ENCODE measurements at regions not wholly inside any gene's neighbourhood (a gene's known extent, or its start where the extent isn't known, plus 50 kb on each side); places are given as distances from the start of the nearest gene placed in this dataset.

DNA sequence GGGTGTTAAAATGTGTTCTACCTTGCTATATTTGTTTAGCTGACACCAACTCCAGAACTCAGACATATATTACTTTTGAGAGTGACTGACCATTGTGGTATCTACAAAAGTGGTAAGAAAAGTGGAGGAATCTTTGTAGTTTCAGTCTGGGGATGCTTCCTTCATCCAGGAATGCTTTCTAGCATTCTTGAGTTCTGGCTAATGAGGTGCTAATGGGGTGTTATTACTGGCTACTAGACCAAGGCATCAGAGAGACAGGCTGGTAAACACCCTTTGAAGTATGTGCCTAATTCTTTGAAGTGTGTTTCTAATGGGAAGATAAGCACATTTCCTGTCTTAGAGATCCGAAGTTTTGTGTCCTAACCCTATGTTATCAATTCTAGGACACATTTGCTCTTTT, 310.4 kb downstream of the SPRY1 start:
- no peak overlapping the region for H3K4me3 ChIP-seq (ENCODE audit: low read depth, low read length)
- H3K36me3 ChIP-seq (ENCODE audit: control insufficient read depth, insufficient read depth, low read length), result no peaks in the 10 kb centered on the region
- DNase-seq (ENCODE audit: low read depth), result peak; percentile 12
- H3K27me3 ChIP-seq (ENCODE audit: control insufficient read depth, insufficient read depth, low read length), result no peaks in the 10 kb centered on the region
- no peak for TF ChIP-seq CTCF (IDR thresholded peaks at IDR 0.05; ENCODE audit: insufficient read depth, low read length, poor library complexity, severe bottlenecking)

DNA sequence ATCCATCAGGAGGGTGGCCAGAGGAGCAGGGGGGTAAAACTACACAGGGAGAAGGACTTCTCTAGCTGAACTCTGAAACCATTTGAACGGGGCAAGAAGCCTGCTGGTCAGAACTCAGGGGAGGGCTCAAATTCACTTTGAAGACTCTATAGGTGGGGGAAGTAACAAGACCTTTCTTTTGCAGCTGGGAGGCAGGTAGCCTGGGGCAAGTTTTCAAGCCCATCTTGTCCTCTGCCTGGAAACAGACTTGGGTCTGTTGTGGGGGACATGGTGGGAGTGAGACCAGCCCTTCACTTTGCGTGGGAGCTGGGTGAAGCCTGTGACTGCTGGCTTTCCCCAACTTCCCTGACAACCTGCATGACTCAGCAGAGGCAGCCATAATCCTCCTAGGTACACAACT, 312.3 kb downstream of the SPRY1 start:
- no peak overlapping the region for H3K4me3 ChIP-seq (ENCODE audit: low read depth, low read length)
- H3K36me3 ChIP-seq (ENCODE audit: control insufficient read depth, insufficient read depth, low read length), result no peaks in the 10 kb centered on the region
- no peak for TF ChIP-seq CTCF (IDR thresholded peaks at IDR 0.05; ENCODE audit: insufficient read depth, low read length, poor library complexity, severe bottlenecking)
- no peak for DNase-seq (ENCODE audit: low read depth)
- no peaks in the 10 kb centered on the region for H3K27me3 ChIP-seq (ENCODE audit: control insufficient read depth, insufficient read depth, low read length)

GRCh38 chr4:123709336-123709735, 312.7 kb downstream of the SPRY1 start:
- H3K36me3 ChIP-seq (ENCODE audit: control insufficient read depth, insufficient read depth, low read length), result no peaks in the 10 kb centered on the region
- no peaks in the 10 kb centered on the region for H3K27me3 ChIP-seq (ENCODE audit: control insufficient read depth, insufficient read depth, low read length)
- H3K4me3 ChIP-seq (ENCODE audit: low read depth, low read length), result no peak overlapping the region
- DNase-seq (ENCODE audit: low read depth), result no peak
- TF ChIP-seq CTCF (IDR thresholded peaks at IDR 0.05; ENCODE audit: insufficient read depth, low read length, poor library complexity, severe bottlenecking), result no peak

DNA sequence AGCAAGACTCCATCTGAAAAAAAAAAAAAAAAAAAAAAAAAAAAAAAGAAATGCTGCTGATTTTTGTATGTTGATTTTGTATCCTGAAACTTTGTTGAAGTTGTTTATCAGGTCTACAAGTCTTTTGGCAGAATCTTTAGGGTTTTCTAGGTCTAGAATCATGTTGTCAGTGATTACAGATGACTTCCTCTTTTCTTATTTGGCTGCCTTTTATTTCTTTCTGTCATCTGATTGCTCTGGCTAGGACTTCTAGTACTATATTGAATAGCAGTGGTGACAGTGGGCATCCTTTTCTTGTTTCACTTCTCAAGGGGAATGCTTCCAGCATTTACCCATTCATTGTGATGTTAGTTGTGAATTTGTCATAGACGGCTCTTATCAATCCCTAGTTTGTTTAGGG, 334.4 kb downstream of the SPRY1 start:
- no peak overlapping the region for H3K4me3 ChIP-seq (ENCODE audit: low read depth, low read length)
- H3K27me3 ChIP-seq (ENCODE audit: control insufficient read depth, insufficient read depth, low read length), result no peaks in the 10 kb centered on the region
- no peak for DNase-seq (ENCODE audit: low read depth)
- no peaks in the 10 kb centered on the region for H3K36me3 ChIP-seq (ENCODE audit: control insufficient read depth, insufficient read depth, low read length)
- no peak for TF ChIP-seq CTCF (IDR thresholded peaks at IDR 0.05; ENCODE audit: insufficient read depth, low read length, poor library complexity, severe bottlenecking)

- no peak for TF ChIP-seq CTCF (IDR thresholded peaks at IDR 0.05; ENCODE audit: insufficient read depth, low read length, poor library complexity, severe bottlenecking)
- H3K27me3 ChIP-seq (ENCODE audit: control insufficient read depth, insufficient read depth, low read length), result no peaks in the 10 kb centered on the region
- DNase-seq (ENCODE audit: low read depth), result no peak
- H3K36me3 ChIP-seq (ENCODE audit: control insufficient read depth, insufficient read depth, low read length), result no peaks in the 10 kb centered on the region
- H3K4me3 ChIP-seq (ENCODE audit: low read depth, low read length), result no peak overlapping the region
Observed at GRCh38 chr4:123737156-123737555, 340.6 kb downstream of the SPRY1 start.

DNA sequence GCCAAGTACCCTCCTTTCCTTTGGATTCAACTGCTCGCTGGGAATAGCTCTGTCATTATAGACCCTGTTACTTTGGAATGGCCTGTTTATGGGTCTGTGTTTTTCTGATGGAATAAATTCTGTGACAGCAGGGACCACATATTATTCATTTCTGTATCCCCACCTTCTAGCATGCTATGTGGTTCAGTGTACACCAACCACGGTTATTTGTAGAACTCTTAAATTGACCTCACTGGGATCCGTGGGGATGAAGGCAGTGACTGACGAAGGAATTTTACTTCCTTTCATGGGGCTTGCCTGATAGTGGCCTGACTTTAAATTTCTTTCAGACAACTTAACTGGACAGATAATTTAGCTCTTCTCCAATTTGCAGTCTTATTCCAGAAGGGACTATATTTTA, 343.2 kb downstream of the SPRY1 start:
- Histone ChIP-seq H3K27me3 (ENCODE audit: control insufficient read depth, insufficient read depth, low read length) (no peaks in the 10 kb centered on the region), H3K4me3 (ENCODE audit: low read depth, low read length) (no peak overlapping the region), H3K36me3 (ENCODE audit: control insufficient read depth, insufficient read depth, low read length) (no peaks in the 10 kb centered on the region)
- TF ChIP-seq CTCF (IDR thresholded peaks at IDR 0.05; ENCODE audit: insufficient read depth, low read length, poor library complexity, severe bottlenecking), result no peak
- no peak for DNase-seq (ENCODE audit: low read depth)
